T-helper 17 cell (primary cell): ENCODE measurements at regions not wholly inside any gene's neighbourhood (a gene's known extent, or its start where the extent isn't known, plus 50 kb on each side); places are given as distances from the start of the nearest gene placed in this dataset.

Experiments used
- ATAC-seq: fragments of 150-1000 bp; cut with Tn5 transposase; 2 replicates; pipeline ENCODE4 v1.10.0; 2021; ENCODE audit warnings: mild to moderate bottlenecking, moderate library complexity
- DNase-seq, 3 donors: peaks; one replicate each; pipeline versions ENCODE4 v3.0.0 to v3.0.0-alpha.2; 2020 to 2021
- H3K9me3 ChIP-seq: one replicate; pipeline ENCODE4 v1.7.0; 2013; ENCODE audit warnings: low read length, mild to moderate bottlenecking; ENCODE audit not compliant: control insufficient read depth, poor library complexity, severe bottlenecking
- H3K27ac Mint-ChIP-seq: one replicate; pipeline ENCODE4 v1.8.0; 2022; ENCODE audit warnings: mild to moderate bottlenecking, moderate library complexity, mixed read lengths
- H3K27me3 Mint-ChIP-seq: one replicate; pipeline ENCODE4 v1.8.0; 2022; ENCODE audit warnings: mixed read lengths
- H3K36me3 Mint-ChIP-seq: one replicate; pipeline ENCODE4 v1.8.0; 2022; ENCODE audit warnings: low read depth, mixed read lengths
- H3K4me1 Mint-ChIP-seq: one replicate; pipeline ENCODE4 v1.8.0; 2022; ENCODE audit warnings: mild to moderate bottlenecking, mixed read lengths
- H3K4me3 Mint-ChIP-seq: one replicate; pipeline ENCODE4 v1.8.0; 2022; ENCODE audit warnings: mild to moderate bottlenecking, moderate library complexity, mixed read lengths

GRCh38 chr2:129777762-129778583 is 201.5 kb upstream of the RAB6C start:
- Mint-ChIP-seq H3K36me3 (peaks cover 2% of the 10 kb centered on the region), H3K4me3 (no peak overlapping the region), H3K27me3 (peaks cover 44% of the 10 kb centered on the region), H3K4me1 (no peaks in the 10 kb centered on the region), H3K27ac (no peak overlapping the region)
- ATAC-seq (no peak), DNase-seq (no peak)
- H3K9me3 ChIP-seq = no peaks in the 10 kb centered on the region

GRCh38 chr2:129778584-129778877 is 200.9 kb upstream of the RAB6C start:
- DNase-seq = no peak
- H3K4me3 Mint-ChIP-seq = no peak overlapping the region
- peaks cover 2% of the 10 kb centered on the region for H3K36me3 Mint-ChIP-seq
- peaks cover 44% of the 10 kb centered on the region for H3K27me3 Mint-ChIP-seq
- H3K9me3 ChIP-seq = no peaks in the 10 kb centered on the region
- no peak for ATAC-seq
- no peak overlapping the region for H3K27ac Mint-ChIP-seq
- H3K4me1 Mint-ChIP-seq = no peaks in the 10 kb centered on the region

- DNase-seq (no peak), ATAC-seq (no peak)
- H3K36me3 Mint-ChIP-seq = peaks cover 2% of the 10 kb centered on the region
- no peak overlapping the region for H3K4me3 Mint-ChIP-seq
- peaks cover 44% of the 10 kb centered on the region for H3K27me3 Mint-ChIP-seq
- H3K4me1 Mint-ChIP-seq = no peaks in the 10 kb centered on the region
- no peaks in the 10 kb centered on the region for H3K9me3 ChIP-seq
- H3K27ac Mint-ChIP-seq = no peak overlapping the region
These were observed 199.7 kb upstream of the RAB6C start for GRCh38 chr2:129779783-129780182.

GRCh38 chr2:129780316-129781270 is 198.9 kb upstream of the RAB6C start:
- no peak overlapping the region for H3K27ac Mint-ChIP-seq
- H3K27me3 Mint-ChIP-seq = peaks cover 44% of the 10 kb centered on the region
- ATAC-seq = no peak
- peaks cover 2% of the 10 kb centered on the region for H3K36me3 Mint-ChIP-seq
- no peak for DNase-seq
- H3K4me1 Mint-ChIP-seq = no peaks in the 10 kb centered on the region
- H3K9me3 ChIP-seq = no peaks in the 10 kb centered on the region
- H3K4me3 Mint-ChIP-seq = no peak overlapping the region

GRCh38 chr2:129781749-129782632 is 197.5 kb upstream of the RAB6C start:
- Mint-ChIP-seq H3K4me1 (no peaks in the 10 kb centered on the region), H3K27me3 (peaks cover 39% of the 10 kb centered on the region), H3K4me3 (no peak overlapping the region), H3K36me3 (peaks cover 2% of the 10 kb centered on the region), H3K27ac (peak overlapping the region; percentile 54)
- no peak for ATAC-seq
- H3K9me3 ChIP-seq = no peaks in the 10 kb centered on the region
- DNase-seq = no peak

- no peak overlapping the region for H3K4me3 Mint-ChIP-seq
- H3K27me3 Mint-ChIP-seq = peaks cover 34% of the 10 kb centered on the region
- ATAC-seq (no peak), DNase-seq (no peak)
- peaks cover 2% of the 10 kb centered on the region for H3K36me3 Mint-ChIP-seq
- peak overlapping the region; percentile 54 for H3K27ac Mint-ChIP-seq
- H3K9me3 ChIP-seq = no peaks in the 10 kb centered on the region
- no peaks in the 10 kb centered on the region for H3K4me1 Mint-ChIP-seq
These were observed 196.9 kb upstream of the RAB6C start for GRCh38 chr2:129782633-129782990.

GRCh38 chr2:129784486-129784885 is 195.0 kb upstream of the RAB6C start:
- no peak for DNase-seq
- Mint-ChIP-seq H3K4me1 (no peaks in the 10 kb centered on the region), H3K36me3 (peaks cover 2% of the 10 kb centered on the region), H3K27ac (no peak overlapping the region), H3K27me3 (peaks cover 32% of the 10 kb centered on the region), H3K4me3 (no peak overlapping the region)
- ATAC-seq = no peak
- H3K9me3 ChIP-seq = no peaks in the 10 kb centered on the region

- DNase-seq = no peak
- ATAC-seq = no peak
- H3K4me1 Mint-ChIP-seq = no peaks in the 10 kb centered on the region
- H3K36me3 Mint-ChIP-seq = no peaks in the 10 kb centered on the region
- H3K27ac Mint-ChIP-seq = no peak overlapping the region
- H3K4me3 Mint-ChIP-seq = no peak overlapping the region
- no peaks in the 10 kb centered on the region for H3K9me3 ChIP-seq
- H3K27me3 Mint-ChIP-seq = peaks cover 41% of the 10 kb centered on the region
These were observed 187.8 kb upstream of the RAB6C start for GRCh38 chr2:129791712-129792111.

GRCh38 chr2:129793431-129793902 is 186.0 kb upstream of the RAB6C start:
- no peaks in the 10 kb centered on the region for H3K9me3 ChIP-seq
- DNase-seq (no peak), ATAC-seq (no peak)
- Mint-ChIP-seq H3K4me1 (no peaks in the 10 kb centered on the region), H3K36me3 (no peaks in the 10 kb centered on the region), H3K4me3 (no peak overlapping the region), H3K27me3 (peaks cover 41% of the 10 kb centered on the region), H3K27ac (no peak overlapping the region)

GRCh38 chr2:129794116-129794515 is 185.3 kb upstream of the RAB6C start:
- H3K9me3 ChIP-seq = no peaks in the 10 kb centered on the region
- Mint-ChIP-seq H3K27me3 (peaks cover 37% of the 10 kb centered on the region), H3K4me3 (no peak overlapping the region), H3K4me1 (no peaks in the 10 kb centered on the region), H3K27ac (no peak overlapping the region), H3K36me3 (no peaks in the 10 kb centered on the region)
- no peak for DNase-seq
- no peak for ATAC-seq

GRCh38 chr2:129794540-129794939 is 184.9 kb upstream of the RAB6C start:
- Mint-ChIP-seq H3K27me3 (peaks cover 33% of the 10 kb centered on the region), H3K4me1 (no peaks in the 10 kb centered on the region), H3K4me3 (no peak overlapping the region), H3K36me3 (no peaks in the 10 kb centered on the region), H3K27ac (no peak overlapping the region)
- ATAC-seq (no peak), DNase-seq (no peak)
- no peaks in the 10 kb centered on the region for H3K9me3 ChIP-seq

GRCh38 chr2:129796225-129796624 is 183.2 kb upstream of the RAB6C start:
- DNase-seq = no peak
- Mint-ChIP-seq H3K4me1 (no peaks in the 10 kb centered on the region), H3K27ac (no peak overlapping the region), H3K4me3 (no peak overlapping the region), H3K36me3 (no peaks in the 10 kb centered on the region), H3K27me3 (peaks cover 29% of the 10 kb centered on the region)
- no peak for ATAC-seq
- no peaks in the 10 kb centered on the region for H3K9me3 ChIP-seq
